Astrocyte (in vitro differentiated cells and primary cell): ENCODE measurements at regions not wholly inside any gene's neighbourhood (a gene's known extent, or its start where the extent isn't known, plus 50 kb on each side); places are given as distances from the start of the nearest gene placed in this dataset.

ENCODE experiments used
- DNase-seq: peaks from one replicate; pipeline ENCODE4 v3.0.0-alpha.2; 2010; ENCODE audit warnings: low read depth
- FAIRE-seq: peaks from 2 replicates; lab custom pipeline; 2011; peaks lifted over from hg19 to GRCh38; lab: Jason Lieb, UNC
- H2AFZ ChIP-seq: 2 replicates; pipeline ENCODE4 v1.6.0; 2012; ENCODE audit warnings: low read depth, low read length, inconsistent platforms
- H3K27ac ChIP-seq: 2 replicates; pipeline ENCODE4 v1.5.1; 2011; ENCODE audit warnings: low read depth, low read length, inconsistent platforms
- H3K27me3 ChIP-seq: 2 replicates; pipeline ENCODE4 v1.6.0; 2011; ENCODE audit warnings: low read length, inconsistent platforms; ENCODE audit not compliant: insufficient read depth
- H3K36me3 ChIP-seq: 2 replicates; pipeline ENCODE4 v1.5.1; 2011; ENCODE audit warnings: low read length, inconsistent platforms; ENCODE audit not compliant: insufficient read depth
- H3K4me1 ChIP-seq: 2 replicates; pipeline ENCODE4 v1.5.1; 2011; ENCODE audit warnings: low read length, inconsistent platforms; ENCODE audit not compliant: insufficient read depth
- H3K4me2 ChIP-seq: 2 replicates; pipeline ENCODE4 v1.6.0; 2012; ENCODE audit warnings: low read length, inconsistent platforms
- H3K4me3 ChIP-seq: 2 replicates; pipeline ENCODE4 v1.5.1; 2011; ENCODE audit warnings: low read depth, mild to moderate bottlenecking, low read length, inconsistent platforms; ENCODE audit not compliant: insufficient read depth
- H3K79me2 ChIP-seq: 2 replicates; pipeline ENCODE4 v1.6.0; 2012; ENCODE audit warnings: mild to moderate bottlenecking, low read length, inconsistent platforms; ENCODE audit not compliant: insufficient read depth
- H3K9ac ChIP-seq: 2 replicates; pipeline ENCODE4 v1.6.0; 2012; ENCODE audit warnings: mild to moderate bottlenecking, low read length, inconsistent platforms
- H3K9me3 ChIP-seq: 2 replicates; pipeline ENCODE4 v1.5.1; 2012; ENCODE audit warnings: low read depth, mild to moderate bottlenecking, low read length, inconsistent platforms; ENCODE audit not compliant: insufficient read depth
- H4K20me1 ChIP-seq: 2 replicates; pipeline ENCODE4 v1.6.0; 2012; ENCODE audit warnings: low read length, inconsistent platforms; ENCODE audit not compliant: insufficient read depth
- H3K27ac Mint-ChIP-seq: one replicate; pipeline ENCODE4 v1.8.0; 2021; ENCODE audit warnings: mild to moderate bottlenecking, mixed read lengths; ENCODE audit not compliant: unreplicated experiment
- H3K27me3 Mint-ChIP-seq: one replicate; pipeline ENCODE4 v1.8.0; 2021; ENCODE audit warnings: low read depth, mixed read lengths; ENCODE audit not compliant: unreplicated experiment
- H3K36me3 Mint-ChIP-seq: one replicate; pipeline ENCODE4 v1.8.0; 2021; ENCODE audit warnings: low read depth, mixed read lengths; ENCODE audit not compliant: unreplicated experiment
- H3K4me1 Mint-ChIP-seq: one replicate; pipeline ENCODE4 v1.8.0; 2021; ENCODE audit warnings: low read depth, mixed read lengths; ENCODE audit not compliant: unreplicated experiment
- H3K4me3 Mint-ChIP-seq: one replicate; pipeline ENCODE4 v1.8.0; 2021; ENCODE audit warnings: mild to moderate bottlenecking, moderate library complexity, mixed read lengths; ENCODE audit not compliant: unreplicated experiment
- H3K9me3 Mint-ChIP-seq: one replicate; pipeline ENCODE4 v1.8.0; 2021; ENCODE audit warnings: mild to moderate bottlenecking, mixed read lengths; ENCODE audit not compliant: unreplicated experiment
- EZH2 ChIP-seq: IDR thresholded peaks from 2 replicates; pipeline ENCODE4 v1.6.1; 2012; ENCODE audit warnings: mild to moderate bottlenecking, low read length, inconsistent platforms; ENCODE audit not compliant: insufficient read depth
- TF ChIP-seq, protein P1 (sequence below): IDR thresholded peaks from 2 replicates; pipeline ENCODE4 v1.5.1; 2011; ENCODE audit warnings: low read depth, mild to moderate bottlenecking, inconsistent platforms, low read length, moderate library complexity; ENCODE audit not compliant: insufficient read depth

DNA sequence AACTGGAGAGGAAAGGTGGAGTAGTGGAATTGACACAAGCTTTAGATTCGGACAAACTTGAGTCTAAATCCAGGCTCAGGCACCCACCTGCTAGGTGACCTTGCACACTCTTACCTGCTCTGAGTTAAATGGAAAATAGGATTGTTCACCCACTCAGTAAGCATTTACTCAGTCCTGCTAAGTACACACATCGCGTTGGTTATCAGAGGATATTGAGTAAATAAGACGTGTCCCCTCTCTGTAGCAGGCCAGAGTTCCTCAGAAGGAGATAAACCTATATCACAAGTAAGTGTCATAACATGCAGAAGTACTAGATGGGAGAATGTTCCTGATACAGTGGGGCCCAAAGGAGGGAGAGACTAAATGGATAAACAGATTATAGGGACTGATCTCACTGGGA is 117.7 kb downstream of the SMIM20 start:
- Histone ChIP-seq H3K27ac (peak overlapping the region; percentile 58), H3K9ac (peak overlapping the region; percentile 26), H2AFZ (peak overlapping the region; percentile 11), H3K4me2 (peak overlapping the region; percentile 33), H3K27me3 (no peaks in the 10 kb centered on the region), H3K9me3 (no peaks in the 10 kb centered on the region), H3K4me3 (no peak overlapping the region), H4K20me1 (no peaks in the 10 kb centered on the region), H3K79me2 (no peaks in the 10 kb centered on the region), H3K36me3 (no peaks in the 10 kb centered on the region), H3K4me1 (peaks cover 19% of the 10 kb centered on the region)
- H3K27ac Mint-ChIP-seq, result peak overlapping the region; percentile 28
- H3K36me3 Mint-ChIP-seq, result peaks cover 1% of the 10 kb centered on the region
- peaks cover 3% of the 10 kb centered on the region for H3K9me3 Mint-ChIP-seq
- DNase-seq (no peak), FAIRE-seq (no peak)
- H3K4me1 Mint-ChIP-seq, result peaks cover 29% of the 10 kb centered on the region
- H3K4me3 Mint-ChIP-seq, result no peak overlapping the region
- peaks cover 10% of the 10 kb centered on the region for H3K27me3 Mint-ChIP-seq
- no peak for TF ChIP-seq EZH2
- TF ChIP-seq, protein P1, sequence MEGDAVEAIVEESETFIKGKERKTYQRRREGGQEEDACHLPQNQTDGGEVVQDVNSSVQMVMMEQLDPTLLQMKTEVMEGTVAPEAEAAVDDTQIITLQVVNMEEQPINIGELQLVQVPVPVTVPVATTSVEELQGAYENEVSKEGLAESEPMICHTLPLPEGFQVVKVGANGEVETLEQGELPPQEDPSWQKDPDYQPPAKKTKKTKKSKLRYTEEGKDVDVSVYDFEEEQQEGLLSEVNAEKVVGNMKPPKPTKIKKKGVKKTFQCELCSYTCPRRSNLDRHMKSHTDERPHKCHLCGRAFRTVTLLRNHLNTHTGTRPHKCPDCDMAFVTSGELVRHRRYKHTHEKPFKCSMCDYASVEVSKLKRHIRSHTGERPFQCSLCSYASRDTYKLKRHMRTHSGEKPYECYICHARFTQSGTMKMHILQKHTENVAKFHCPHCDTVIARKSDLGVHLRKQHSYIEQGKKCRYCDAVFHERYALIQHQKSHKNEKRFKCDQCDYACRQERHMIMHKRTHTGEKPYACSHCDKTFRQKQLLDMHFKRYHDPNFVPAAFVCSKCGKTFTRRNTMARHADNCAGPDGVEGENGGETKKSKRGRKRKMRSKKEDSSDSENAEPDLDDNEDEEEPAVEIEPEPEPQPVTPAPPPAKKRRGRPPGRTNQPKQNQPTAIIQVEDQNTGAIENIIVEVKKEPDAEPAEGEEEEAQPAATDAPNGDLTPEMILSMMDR, result no peak

DNA sequence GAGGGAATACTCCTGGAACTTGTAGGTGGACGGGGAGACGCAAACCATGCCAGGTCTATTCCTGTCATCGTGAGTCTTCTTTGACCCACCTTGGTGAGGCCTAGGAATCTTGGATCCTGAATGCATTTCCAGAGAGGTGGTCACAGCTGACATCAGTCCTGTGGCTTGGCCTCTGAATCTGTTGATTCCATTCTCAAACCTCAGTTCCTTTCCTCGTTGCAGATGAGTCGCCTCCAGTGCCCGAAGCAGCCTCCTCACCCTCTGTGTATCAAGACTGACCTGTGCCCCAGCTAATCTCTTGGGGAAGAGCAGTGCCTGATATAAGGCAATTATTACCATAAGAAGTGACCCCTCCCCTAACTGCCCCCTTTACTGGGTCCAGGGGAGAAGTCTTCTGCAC is 118.1 kb downstream of the SMIM20 start:
- Histone ChIP-seq H3K79me2 (no peaks in the 10 kb centered on the region), H3K27me3 (no peaks in the 10 kb centered on the region), H3K9ac (peak overlapping the region; percentile 26), H3K4me2 (peak overlapping the region; percentile 33), H3K9me3 (no peaks in the 10 kb centered on the region), H3K27ac (peak overlapping the region; percentile 58), H4K20me1 (no peaks in the 10 kb centered on the region), H3K4me1 (peaks cover 19% of the 10 kb centered on the region), H2AFZ (peak overlapping the region; percentile 11), H3K36me3 (no peaks in the 10 kb centered on the region), H3K4me3 (no peak overlapping the region)
- Mint-ChIP-seq H3K9me3 (peaks cover 3% of the 10 kb centered on the region), H3K4me1 (peaks cover 29% of the 10 kb centered on the region), H3K27ac (peak overlapping the region; percentile 87), H3K36me3 (peaks cover 1% of the 10 kb centered on the region), H3K4me3 (no peak overlapping the region), H3K27me3 (peaks cover 8% of the 10 kb centered on the region)
- FAIRE-seq, result peak; percentile 39
- peak; percentile 88 for DNase-seq
- TF ChIP-seq, protein P1, result no peak
- TF ChIP-seq EZH2, result no peak

DNA sequence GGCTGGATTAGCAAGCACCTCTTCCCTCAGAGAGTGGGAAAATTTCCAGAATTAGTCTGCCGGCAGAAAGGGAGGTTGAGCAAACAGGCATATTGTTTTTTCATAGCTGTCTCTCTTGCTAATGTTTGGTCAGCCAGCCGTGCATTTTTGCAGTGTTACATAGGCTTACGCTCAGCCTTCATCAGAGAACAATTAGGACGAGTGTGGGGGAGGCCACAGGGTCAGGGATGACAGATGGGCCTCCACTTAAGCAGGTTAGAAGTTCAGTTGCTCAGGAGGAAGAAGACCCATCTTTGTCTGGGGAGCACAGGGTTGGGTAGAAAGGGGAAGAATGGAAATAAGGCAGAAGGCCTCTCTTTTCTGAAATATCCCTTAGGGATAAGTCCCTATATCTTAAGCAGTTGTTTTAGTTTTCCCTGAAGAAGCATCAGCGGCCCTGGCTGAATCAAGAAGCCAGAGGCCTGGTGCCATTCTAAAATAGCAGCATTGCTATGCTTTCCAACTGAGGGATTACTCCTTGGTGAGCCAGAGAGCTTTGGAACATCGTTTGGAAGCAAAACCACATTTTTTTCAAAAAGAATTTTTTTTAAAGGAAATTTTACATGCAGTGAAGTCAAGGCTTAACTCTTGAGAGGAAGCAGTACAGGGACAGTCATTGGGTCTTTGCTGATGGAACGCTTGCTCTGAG is 118.8 kb downstream of the SMIM20 start:
- Mint-ChIP-seq H3K4me1 (peaks cover 29% of the 10 kb centered on the region), H3K27me3 (peaks cover 4% of the 10 kb centered on the region), H3K36me3 (peaks cover 1% of the 10 kb centered on the region), H3K27ac (peak overlapping the region; percentile 87), H3K9me3 (peaks cover 4% of the 10 kb centered on the region), H3K4me3 (peak overlapping the region; percentile 73)
- Histone ChIP-seq H3K9me3 (no peaks in the 10 kb centered on the region), H3K4me2 (peak overlapping the region; percentile 33), H4K20me1 (no peaks in the 10 kb centered on the region), H3K4me3 (no peak overlapping the region), H3K36me3 (no peaks in the 10 kb centered on the region), H3K27ac (peak overlapping the region; percentile 58), H2AFZ (no peak overlapping the region), H3K79me2 (no peaks in the 10 kb centered on the region), H3K4me1 (peaks cover 19% of the 10 kb centered on the region), H3K27me3 (no peaks in the 10 kb centered on the region), H3K9ac (peak overlapping the region; percentile 30)
- FAIRE-seq (peak; percentile 62), DNase-seq (peak; percentile 97)
- TF ChIP-seq, protein P1, result no peak
- TF ChIP-seq EZH2, result no peak
